ENCODE measurements at regions not wholly inside any gene's neighbourhood (a gene's known extent, or its start where the extent isn't known, plus 50 kb on each side); places are given as distances from the start of the nearest gene placed in this dataset.
A peak's percentile ranks its signal among the peaks of the same experiment; 100 is the strongest.

GRCh38 chr1:234728740-234729139 lies 118.8 kb upstream of the IRF2BP2 start:
- no peak for DNase-seq (ENCODE audit: low read depth, low spot score)
- dilution Hi-C loops (cut with MboI; ENCODE audit: extremely low pct_ligation_motif_present, low sequenced_read_pairs) = no loop called here
- H3K4me3 ChIP-seq (ENCODE audit: control insufficient read depth in 2 of 3, extremely low read depth in 1 of 3, insufficient read depth in 2 of 3, low read depth in 1 of 3, low read length in 3 of 3) = no peak overlapping the region
- no peak overlapping the region for H3K4me2 ChIP-seq (ENCODE audit: control insufficient read depth, extremely low read depth, insufficient read depth, low read depth, low read length)
- H3K27me3 ChIP-seq (ENCODE audit: control insufficient read depth, extremely low read depth, insufficient read depth, low read length) = no peaks in the 10 kb centered on the region
- H3K36me3 ChIP-seq (ENCODE audit: control insufficient read depth in 2 of 2, extremely low read depth in 1 of 2, insufficient read depth in 2 of 2, low read length in 2 of 2) = no peaks in the 10 kb centered on the region
- FAIRE-seq = no peak
- H3K4me1 ChIP-seq (ENCODE audit: control insufficient read depth, extremely low read depth, insufficient read depth, low read length) = peaks cover 59% of the 10 kb centered on the region
- TF ChIP-seq, protein P1, sequence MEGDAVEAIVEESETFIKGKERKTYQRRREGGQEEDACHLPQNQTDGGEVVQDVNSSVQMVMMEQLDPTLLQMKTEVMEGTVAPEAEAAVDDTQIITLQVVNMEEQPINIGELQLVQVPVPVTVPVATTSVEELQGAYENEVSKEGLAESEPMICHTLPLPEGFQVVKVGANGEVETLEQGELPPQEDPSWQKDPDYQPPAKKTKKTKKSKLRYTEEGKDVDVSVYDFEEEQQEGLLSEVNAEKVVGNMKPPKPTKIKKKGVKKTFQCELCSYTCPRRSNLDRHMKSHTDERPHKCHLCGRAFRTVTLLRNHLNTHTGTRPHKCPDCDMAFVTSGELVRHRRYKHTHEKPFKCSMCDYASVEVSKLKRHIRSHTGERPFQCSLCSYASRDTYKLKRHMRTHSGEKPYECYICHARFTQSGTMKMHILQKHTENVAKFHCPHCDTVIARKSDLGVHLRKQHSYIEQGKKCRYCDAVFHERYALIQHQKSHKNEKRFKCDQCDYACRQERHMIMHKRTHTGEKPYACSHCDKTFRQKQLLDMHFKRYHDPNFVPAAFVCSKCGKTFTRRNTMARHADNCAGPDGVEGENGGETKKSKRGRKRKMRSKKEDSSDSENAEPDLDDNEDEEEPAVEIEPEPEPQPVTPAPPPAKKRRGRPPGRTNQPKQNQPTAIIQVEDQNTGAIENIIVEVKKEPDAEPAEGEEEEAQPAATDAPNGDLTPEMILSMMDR (optimal IDR thresholded peaks at IDR 0.05 in 1 of 3, IDR thresholded peaks at IDR 0.05 in 1 of 3, conservative IDR thresholded peaks at IDR 0.05 in 1 of 3; ENCODE audit: extremely low read depth in 1 of 3, insufficient read depth in 2 of 3, low read length in 3 of 3) = no peak
- TF ChIP-seq EZH2 (IDR thresholded peaks at IDR 0.05; ENCODE audit: low read length) = no peak
- peaks cover 3% of the 10 kb centered on the region for H3K9me1 ChIP-seq (ENCODE audit: control insufficient read depth, extremely low read depth, insufficient read depth, low read length)
- no peaks in the 10 kb centered on the region for H3K9me3 ChIP-seq (ENCODE audit: control insufficient read depth, low read depth, low read length)
- no peaks in the 10 kb centered on the region for H4K20me1 ChIP-seq (ENCODE audit: control insufficient read depth, extremely low read depth, insufficient read depth, low read length)
- no peaks in the 10 kb centered on the region for H3K79me2 ChIP-seq (ENCODE audit: control insufficient read depth, insufficient read depth, low read length)
- H3K9ac ChIP-seq (ENCODE audit: control insufficient read depth, extremely low read depth, insufficient read depth, low read length) = no peak overlapping the region
- no peak overlapping the region for H3K27ac ChIP-seq (ENCODE audit: control insufficient read depth, insufficient read depth, low read length)
- no peak overlapping the region for H2AFZ ChIP-seq (ENCODE audit: control insufficient read depth, low read length)

GRCh38 chr1:234727018-234727940 lies 117.3 kb upstream of the IRF2BP2 start:
- peak overlapping the region; percentile 45 for H3K4me2 ChIP-seq (ENCODE audit: control insufficient read depth, extremely low read depth, insufficient read depth, low read depth, low read length)
- peak overlapping the region; percentile 20 for H2AFZ ChIP-seq (ENCODE audit: control insufficient read depth, low read length)
- no peaks in the 10 kb centered on the region for H3K27me3 ChIP-seq (ENCODE audit: control insufficient read depth, extremely low read depth, insufficient read depth, low read length)
- no peaks in the 10 kb centered on the region for H3K36me3 ChIP-seq (ENCODE audit: control insufficient read depth in 2 of 2, extremely low read depth in 1 of 2, insufficient read depth in 2 of 2, low read length in 2 of 2)
- peaks cover 3% of the 10 kb centered on the region for H3K9me1 ChIP-seq (ENCODE audit: control insufficient read depth, extremely low read depth, insufficient read depth, low read length)
- H4K20me1 ChIP-seq (ENCODE audit: control insufficient read depth, extremely low read depth, insufficient read depth, low read length) = no peaks in the 10 kb centered on the region
- DNase-seq (ENCODE audit: low read depth, low spot score) (no peak), FAIRE-seq (no peak)
- no peak overlapping the region for H3K4me3 ChIP-seq (ENCODE audit: control insufficient read depth in 2 of 3, extremely low read depth in 1 of 3, insufficient read depth in 2 of 3, low read depth in 1 of 3, low read length in 3 of 3)
- H3K4me1 ChIP-seq (ENCODE audit: control insufficient read depth, extremely low read depth, insufficient read depth, low read length) = peaks cover 73% of the 10 kb centered on the region
- H3K9me3 ChIP-seq (ENCODE audit: control insufficient read depth, low read depth, low read length) = no peaks in the 10 kb centered on the region
- H3K9ac ChIP-seq (ENCODE audit: control insufficient read depth, extremely low read depth, insufficient read depth, low read length) = peak overlapping the region; percentile 40
- TF ChIP-seq, protein P1 (optimal IDR thresholded peaks at IDR 0.05 in 1 of 3, IDR thresholded peaks at IDR 0.05 in 1 of 3, conservative IDR thresholded peaks at IDR 0.05 in 1 of 3; ENCODE audit: extremely low read depth in 1 of 3, insufficient read depth in 2 of 3, low read length in 3 of 3) = no peak
- no peak for TF ChIP-seq EZH2 (IDR thresholded peaks at IDR 0.05; ENCODE audit: low read length)
- H3K27ac ChIP-seq (ENCODE audit: control insufficient read depth, insufficient read depth, low read length) = peak overlapping the region; percentile 100
- dilution Hi-C loops (cut with MboI; ENCODE audit: extremely low pct_ligation_motif_present, low sequenced_read_pairs) = no loop called here
- no peaks in the 10 kb centered on the region for H3K79me2 ChIP-seq (ENCODE audit: control insufficient read depth, insufficient read depth, low read length)
